Breast epithelium (tissue), 4 donors: ENCODE measurements at regions not wholly inside any gene's neighbourhood (a gene's known extent, or its start where the extent isn't known, plus 50 kb on each side); places are given as distances from the start of the nearest gene placed in this dataset.

Experiments
- DNase-seq, 2 donors: peaks; one replicate each; pipeline ENCODE4 v3.0.0-alpha.2; 2019; ENCODE audit warnings: low spot score in 2 of 2
- H3K27ac ChIP-seq, 2 donors: fragments of 200-600 bp; sonication (generic) in 1 of 2; one replicate each; pipeline ENCODE4 v1.5.1; 2016 to 2019; ENCODE audit warnings: mild to moderate bottlenecking in 1 of 2
- H3K27me3 ChIP-seq, 2 donors: fragments of 200-600 bp; sonication (generic) in 1 of 2; one replicate each; pipeline versions ENCODE4 v1.5.1 to v1.6.0; 2017 to 2019; ENCODE audit warnings: control low read depth in 1 of 2, mild to moderate bottlenecking in 1 of 2
- H3K36me3 ChIP-seq: fragments of 200-600 bp; one replicate; pipeline ENCODE4 v1.5.1; 2019
- H3K4me1 ChIP-seq, 2 donors: fragments of 200-600 bp; sonication (generic); one replicate each; pipeline ENCODE4 v1.5.1; 2016 to 2019; ENCODE audit warnings: control low read depth in 1 of 2
- H3K4me3 ChIP-seq, 3 donors: fragments of 200-600 bp; sonication (generic); 1 replicate in 2 of 3; 2 replicates in 1 of 3; pipeline ENCODE4 v1.5.1; 2016 to 2019; ENCODE audit warnings: mild to moderate bottlenecking in 3 of 3, moderate library complexity in 2 of 3
- H3K9me3 ChIP-seq, 2 donors: fragments of 200-600 bp; sonication (generic) in 1 of 2; one replicate each; pipeline ENCODE4 v1.5.1; 2016 to 2019; ENCODE audit warnings: control low read depth in 1 of 2
- POLR2A ChIP-seq: fragments of 450-650 bp; IDR thresholded peaks from one replicate; pipeline ENCODE4 v1.6.1; 2016; ENCODE audit warnings: antibody characterized with exemption, mild to moderate bottlenecking, moderate library complexity
- POLR2AphosphoS5 ChIP-seq, 3 donors: sonication (generic); formaldehyde crosslinking; IDR thresholded peaks; one replicate each; pipeline ENCODE4 v1.6.1; 2017; ENCODE audit warnings: antibody characterized with exemption in 3 of 3
- intact Hi-C: fragments of 100-400 bp; cut with DNase I; formaldehyde crosslinking; loops from one replicate; pipeline ENCODE4 v1.15.1; 2023; ENCODE audit warnings: low total_unique reads
- TF ChIP-seq, protein P1 (sequence below), 3 donors: fragments of 450-650 bp; IDR thresholded peaks; one replicate each; pipeline ENCODE4 v1.5.1; 2016 to 2017; ENCODE audit warnings: antibody characterized with exemption in 3 of 3, mild to moderate bottlenecking in 3 of 3, moderate library complexity in 3 of 3

DNA sequence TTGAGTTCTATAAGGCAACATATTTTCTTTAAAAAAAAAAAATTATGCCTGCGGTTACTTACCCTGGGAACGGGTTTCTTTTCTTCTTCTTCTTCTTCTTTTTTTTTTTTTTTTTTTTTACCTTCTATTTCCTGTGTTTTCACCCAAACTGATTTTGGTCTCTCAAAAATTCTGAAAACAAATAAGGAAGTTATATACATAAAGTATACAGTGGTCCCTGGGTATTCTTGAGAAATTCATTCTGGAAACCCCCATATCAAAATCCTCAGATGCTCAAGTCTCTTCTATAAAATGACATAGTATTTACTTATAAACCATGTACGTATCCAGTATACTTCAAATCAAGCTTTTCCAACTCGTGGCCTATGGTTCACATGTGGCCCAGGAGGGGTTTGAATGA lies 326.7 kb downstream of the MAT2B start:
- H3K4me3 ChIP-seq, result no peak overlapping the region
- no peaks in the 10 kb centered on the region for H3K9me3 ChIP-seq
- H3K27me3 ChIP-seq, result no peaks in the 10 kb centered on the region
- H3K27ac ChIP-seq, result no peak overlapping the region
- no peaks in the 10 kb centered on the region for H3K36me3 ChIP-seq
- H3K4me1 ChIP-seq, result no peaks in the 10 kb centered on the region
- intact Hi-C loops, result no loop called here
- TF ChIP-seq POLR2A, result no peak
- TF ChIP-seq, protein P1, sequence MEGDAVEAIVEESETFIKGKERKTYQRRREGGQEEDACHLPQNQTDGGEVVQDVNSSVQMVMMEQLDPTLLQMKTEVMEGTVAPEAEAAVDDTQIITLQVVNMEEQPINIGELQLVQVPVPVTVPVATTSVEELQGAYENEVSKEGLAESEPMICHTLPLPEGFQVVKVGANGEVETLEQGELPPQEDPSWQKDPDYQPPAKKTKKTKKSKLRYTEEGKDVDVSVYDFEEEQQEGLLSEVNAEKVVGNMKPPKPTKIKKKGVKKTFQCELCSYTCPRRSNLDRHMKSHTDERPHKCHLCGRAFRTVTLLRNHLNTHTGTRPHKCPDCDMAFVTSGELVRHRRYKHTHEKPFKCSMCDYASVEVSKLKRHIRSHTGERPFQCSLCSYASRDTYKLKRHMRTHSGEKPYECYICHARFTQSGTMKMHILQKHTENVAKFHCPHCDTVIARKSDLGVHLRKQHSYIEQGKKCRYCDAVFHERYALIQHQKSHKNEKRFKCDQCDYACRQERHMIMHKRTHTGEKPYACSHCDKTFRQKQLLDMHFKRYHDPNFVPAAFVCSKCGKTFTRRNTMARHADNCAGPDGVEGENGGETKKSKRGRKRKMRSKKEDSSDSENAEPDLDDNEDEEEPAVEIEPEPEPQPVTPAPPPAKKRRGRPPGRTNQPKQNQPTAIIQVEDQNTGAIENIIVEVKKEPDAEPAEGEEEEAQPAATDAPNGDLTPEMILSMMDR (IDR thresholded peaks at IDR 0.05), result no peak
- no peak for TF ChIP-seq POLR2AphosphoS5 (IDR thresholded peaks at IDR 0.05)
- DNase-seq, result no peak

DNA sequence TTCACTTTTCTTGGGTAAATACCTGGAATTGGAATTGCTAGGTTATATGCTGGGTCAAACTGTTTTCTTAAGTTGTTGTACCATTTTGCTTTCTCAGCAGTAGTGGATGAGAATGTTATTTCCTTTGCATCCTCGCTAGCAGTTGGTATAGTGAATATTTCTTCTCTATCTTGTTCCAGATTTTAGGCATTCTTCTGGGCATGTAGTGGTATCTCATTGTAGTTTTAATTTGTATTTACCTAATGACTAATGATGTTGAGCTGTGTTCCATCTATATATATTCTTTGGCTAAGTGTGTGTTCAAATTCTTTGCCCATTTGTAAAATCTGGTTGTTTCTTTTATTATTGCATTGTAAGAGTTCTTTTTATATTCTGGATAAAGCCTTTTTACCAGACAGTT lies 333.3 kb downstream of the MAT2B start:
- Histone ChIP-seq H3K9me3 (no peaks in the 10 kb centered on the region), H3K4me1 (no peaks in the 10 kb centered on the region), H3K27me3 (no peaks in the 10 kb centered on the region), H3K27ac (no peak overlapping the region), H3K4me3 (no peak overlapping the region), H3K36me3 (no peaks in the 10 kb centered on the region)
- DNase-seq, result no peak
- TF ChIP-seq POLR2A, result no peak
- TF ChIP-seq, protein P1 (IDR thresholded peaks at IDR 0.05), result no peak
- no peak for TF ChIP-seq POLR2AphosphoS5 (IDR thresholded peaks at IDR 0.05)
- intact Hi-C loops, result no loop called here

DNA sequence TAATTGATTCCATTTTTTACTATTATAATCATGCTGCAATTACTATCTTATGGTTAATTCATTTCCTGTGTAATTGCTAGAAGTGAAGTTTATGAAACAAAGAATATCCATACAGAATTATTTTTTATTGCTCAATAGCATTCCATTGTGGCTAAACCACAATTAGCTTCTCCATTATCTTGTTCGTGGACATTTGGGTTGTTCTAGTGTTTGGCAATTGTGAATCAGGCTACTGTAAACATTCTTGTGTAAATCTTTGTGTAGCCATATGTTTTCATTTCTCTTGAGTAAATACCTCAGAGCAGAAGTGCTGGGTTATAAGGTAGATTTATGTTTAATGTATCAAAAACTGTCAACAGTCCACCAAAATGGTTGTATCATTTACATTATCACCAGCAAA lies 341.1 kb downstream of the MAT2B start:
- intact Hi-C loops, result loop anchor here (5.0 kb wide), 1 partner anchor 1229 kb away; no protein-coding TSS in a partner anchor
- TF ChIP-seq, protein P1 (IDR thresholded peaks at IDR 0.05), result no peak
- TF ChIP-seq POLR2A, result no peak
- no peak for TF ChIP-seq POLR2AphosphoS5 (IDR thresholded peaks at IDR 0.05)
- H3K4me3 ChIP-seq, result no peak overlapping the region

DNA sequence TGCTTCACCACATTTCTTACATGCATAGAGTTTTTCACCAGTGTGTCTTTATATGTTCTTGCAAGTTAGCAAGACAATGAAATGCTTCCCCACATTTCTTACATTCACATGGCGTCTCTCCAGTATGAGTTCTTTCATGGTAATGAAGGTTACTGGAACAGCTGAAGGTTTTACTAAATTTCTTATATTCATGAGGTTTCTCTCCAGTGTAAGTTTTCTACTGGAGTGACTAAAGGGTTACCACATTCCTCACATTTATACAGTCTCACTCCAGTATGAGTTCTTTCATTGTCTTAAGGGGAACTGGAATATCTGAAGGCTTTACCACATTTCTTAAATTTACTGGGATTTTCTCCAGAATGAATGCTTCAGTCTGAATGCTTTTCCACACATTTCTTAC lies 350.3 kb downstream of the MAT2B start:
- Histone ChIP-seq H3K36me3 (no peaks in the 10 kb centered on the region), H3K4me3 (no peak overlapping the region), H3K27me3 (no peaks in the 10 kb centered on the region), H3K9me3 (peaks cover 0 to 7% of the 10 kb centered on the region in 2 donors), H3K4me1 (no peaks in the 10 kb centered on the region), H3K27ac (no peak overlapping the region)
- TF ChIP-seq POLR2A (no peak), POLR2AphosphoS5 (IDR thresholded peaks at IDR 0.05) (no peak)
- TF ChIP-seq, protein P1 (IDR thresholded peaks at IDR 0.05), result no peak
- DNase-seq, result no peak
- intact Hi-C loops, result no loop called here

More for the DNA sequence above, 341.1 kb downstream of the MAT2B start:
- no peak for DNase-seq
- Histone ChIP-seq H3K9me3 (peaks cover 8 to 13% of the 10 kb centered on the region in 2 donors), H3K27ac (no peak overlapping the region), H3K27me3 (no peaks in the 10 kb centered on the region), H3K36me3 (no peaks in the 10 kb centered on the region), H3K4me1 (no peaks in the 10 kb centered on the region)

DNA sequence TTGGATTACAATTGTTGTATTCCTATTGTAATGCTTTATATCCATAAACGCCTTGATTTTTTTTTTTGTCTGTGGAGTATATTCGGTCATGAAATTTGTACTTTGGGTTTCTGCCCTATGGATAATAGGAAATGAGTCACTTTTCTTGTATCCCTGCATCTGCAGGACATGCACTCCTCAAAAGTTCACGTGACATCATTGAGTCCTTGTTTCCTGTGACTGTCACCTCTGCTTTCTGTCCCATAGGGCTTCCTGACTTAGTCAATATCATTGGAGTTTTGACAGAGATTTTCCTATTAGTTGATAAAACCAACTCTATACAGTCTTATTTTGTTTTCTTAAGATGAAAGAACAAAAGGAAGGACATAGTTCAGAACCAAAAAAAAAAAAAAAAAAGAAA lies 356.3 kb downstream of the MAT2B start:
- H3K4me1 ChIP-seq, result no peaks in the 10 kb centered on the region
- H3K36me3 ChIP-seq, result no peaks in the 10 kb centered on the region
- intact Hi-C loops, result no loop called here
- H3K27ac ChIP-seq, result no peak overlapping the region
- no peak overlapping the region for H3K4me3 ChIP-seq
- TF ChIP-seq, protein P1 (IDR thresholded peaks at IDR 0.05), result no peak
- TF ChIP-seq POLR2AphosphoS5 (IDR thresholded peaks at IDR 0.05) (no peak), POLR2A (no peak)
- H3K27me3 ChIP-seq, result no peaks in the 10 kb centered on the region
- no peak for DNase-seq
- H3K9me3 ChIP-seq, result peaks cover 0 to under 1% of the 10 kb centered on the region in 2 donors
